ENCODE measurements at regions not wholly inside any gene's neighbourhood (a gene's known extent, or its start where the extent isn't known, plus 50 kb on each side); places are given as distances from the start of the nearest gene placed in this dataset.

- no peak for TF ChIP-seq POLR2A (IDR thresholded peaks at IDR 0.05; ENCODE audit: low read depth, low read length)
- no peak for TF ChIP-seq SPI1 (IDR thresholded peaks at IDR 0.05; ENCODE audit: low read depth, low read length)
- no peak for TF ChIP-seq TAF1 (IDR thresholded peaks at IDR 0.05; ENCODE audit: low read depth, low read length)
- TF ChIP-seq PAX5 (IDR thresholded peaks at IDR 0.05; ENCODE audit: insufficient read depth, low read length, severe bottlenecking), result no peak
- no peak for TF ChIP-seq POLR2AphosphoS5 (IDR thresholded peaks at IDR 0.05; ENCODE audit: low read depth, low read length)
- no peak for TF ChIP-seq POU2F2 (IDR thresholded peaks at IDR 0.05; ENCODE audit: low read depth, low read length)
- FAIRE-seq (no peak), DNase-seq (ENCODE audit: insufficient read length, low spot score) (no peak)
These were observed 87.9 kb upstream of the NR3C2 start for GRCh38 chr4:148530114-148530513.

GRCh38 chr4:148527571-148527970 lies 85.4 kb upstream of the NR3C2 start:
- DNase-seq (ENCODE audit: insufficient read length, low spot score), result no peak
- TF ChIP-seq PAX5 (IDR thresholded peaks at IDR 0.05; ENCODE audit: insufficient read depth, low read length, severe bottlenecking) (no peak), POLR2AphosphoS5 (IDR thresholded peaks at IDR 0.05; ENCODE audit: low read depth, low read length) (no peak), POU2F2 (IDR thresholded peaks at IDR 0.05; ENCODE audit: low read depth, low read length) (no peak), TAF1 (IDR thresholded peaks at IDR 0.05; ENCODE audit: low read depth, low read length) (no peak), SPI1 (IDR thresholded peaks at IDR 0.05; ENCODE audit: low read depth, low read length) (no peak), POLR2A (IDR thresholded peaks at IDR 0.05; ENCODE audit: low read depth, low read length) (no peak)
- FAIRE-seq, result no peak

GRCh38 chr4:148522995-148523394 lies 80.8 kb upstream of the NR3C2 start:
- FAIRE-seq (no peak), DNase-seq (ENCODE audit: insufficient read length, low spot score) (no peak)
- TF ChIP-seq POLR2A (IDR thresholded peaks at IDR 0.05; ENCODE audit: low read depth, low read length) (no peak), PAX5 (IDR thresholded peaks at IDR 0.05; ENCODE audit: insufficient read depth, low read length, severe bottlenecking) (no peak), POLR2AphosphoS5 (IDR thresholded peaks at IDR 0.05; ENCODE audit: low read depth, low read length) (no peak), TAF1 (IDR thresholded peaks at IDR 0.05; ENCODE audit: low read depth, low read length) (no peak), POU2F2 (IDR thresholded peaks at IDR 0.05; ENCODE audit: low read depth, low read length) (no peak), SPI1 (IDR thresholded peaks at IDR 0.05; ENCODE audit: low read depth, low read length) (no peak)

- FAIRE-seq, result no peak
- TF ChIP-seq SPI1 (IDR thresholded peaks at IDR 0.05; ENCODE audit: low read depth, low read length), result no peak
- no peak for TF ChIP-seq POLR2A (IDR thresholded peaks at IDR 0.05; ENCODE audit: low read depth, low read length)
- TF ChIP-seq POU2F2 (IDR thresholded peaks at IDR 0.05; ENCODE audit: low read depth, low read length), result no peak
- TF ChIP-seq PAX5 (IDR thresholded peaks at IDR 0.05; ENCODE audit: insufficient read depth, low read length, severe bottlenecking), result no peak
- TF ChIP-seq POLR2AphosphoS5 (IDR thresholded peaks at IDR 0.05; ENCODE audit: low read depth, low read length), result no peak
- no peak for DNase-seq (ENCODE audit: insufficient read length, low spot score)
These were observed 73.0 kb upstream of the NR3C2 start for GRCh38 chr4:148515248-148515647.

- no peak for TF ChIP-seq TAF1 (IDR thresholded peaks at IDR 0.05; ENCODE audit: low read depth, low read length)
- no peak for TF ChIP-seq POU2F2 (IDR thresholded peaks at IDR 0.05; ENCODE audit: low read depth, low read length)
- TF ChIP-seq POLR2A (IDR thresholded peaks at IDR 0.05; ENCODE audit: low read depth, low read length), result no peak
- TF ChIP-seq PAX5 (IDR thresholded peaks at IDR 0.05; ENCODE audit: insufficient read depth, low read length, severe bottlenecking), result no peak
- no peak for TF ChIP-seq SPI1 (IDR thresholded peaks at IDR 0.05; ENCODE audit: low read depth, low read length)
- no peak for TF ChIP-seq POLR2AphosphoS5 (IDR thresholded peaks at IDR 0.05; ENCODE audit: low read depth, low read length)
- DNase-seq (ENCODE audit: insufficient read length, low spot score) (no peak), FAIRE-seq (no peak)
These were observed 72.4 kb upstream of the NR3C2 start for GRCh38 chr4:148514581-148514980.

GRCh38 chr4:148514041-148514440 lies 71.8 kb upstream of the NR3C2 start:
- FAIRE-seq (no peak), DNase-seq (ENCODE audit: insufficient read length, low spot score) (no peak)
- TF ChIP-seq SPI1 (IDR thresholded peaks at IDR 0.05; ENCODE audit: low read depth, low read length) (no peak), TAF1 (IDR thresholded peaks at IDR 0.05; ENCODE audit: low read depth, low read length) (no peak), POLR2AphosphoS5 (IDR thresholded peaks at IDR 0.05; ENCODE audit: low read depth, low read length) (no peak), POU2F2 (IDR thresholded peaks at IDR 0.05; ENCODE audit: low read depth, low read length) (no peak), POLR2A (IDR thresholded peaks at IDR 0.05; ENCODE audit: low read depth, low read length) (no peak), PAX5 (IDR thresholded peaks at IDR 0.05; ENCODE audit: insufficient read depth, low read length, severe bottlenecking) (no peak)

- no peak for DNase-seq (ENCODE audit: insufficient read length, low spot score)
- no peak for FAIRE-seq
- TF ChIP-seq POLR2AphosphoS5 (IDR thresholded peaks at IDR 0.05; ENCODE audit: low read depth, low read length) (no peak), POLR2A (IDR thresholded peaks at IDR 0.05; ENCODE audit: low read depth, low read length) (no peak), SPI1 (IDR thresholded peaks at IDR 0.05; ENCODE audit: low read depth, low read length) (no peak), PAX5 (IDR thresholded peaks at IDR 0.05; ENCODE audit: insufficient read depth, low read length, severe bottlenecking) (no peak), POU2F2 (IDR thresholded peaks at IDR 0.05; ENCODE audit: low read depth, low read length) (no peak), TAF1 (IDR thresholded peaks at IDR 0.05; ENCODE audit: low read depth, low read length) (no peak)
These were observed 68.0 kb upstream of the NR3C2 start for GRCh38 chr4:148510211-148510610.

- DNase-seq (ENCODE audit: insufficient read length, low spot score) (no peak), FAIRE-seq (no peak)
- TF ChIP-seq PAX5 (IDR thresholded peaks at IDR 0.05; ENCODE audit: insufficient read depth, low read length, severe bottlenecking) (no peak), POU2F2 (IDR thresholded peaks at IDR 0.05; ENCODE audit: low read depth, low read length) (no peak), SPI1 (IDR thresholded peaks at IDR 0.05; ENCODE audit: low read depth, low read length) (no peak), POLR2AphosphoS5 (IDR thresholded peaks at IDR 0.05; ENCODE audit: low read depth, low read length) (no peak), POLR2A (IDR thresholded peaks at IDR 0.05; ENCODE audit: low read depth, low read length) (no peak), TAF1 (IDR thresholded peaks at IDR 0.05; ENCODE audit: low read depth, low read length) (no peak)
These were observed 61.5 kb upstream of the NR3C2 start for GRCh38 chr4:148503681-148504080.

GRCh38 chr4:148497258-148497657 lies 55.0 kb upstream of the NR3C2 start:
- TF ChIP-seq POLR2AphosphoS5 (IDR thresholded peaks at IDR 0.05; ENCODE audit: low read depth, low read length) (no peak), PAX5 (IDR thresholded peaks at IDR 0.05; ENCODE audit: insufficient read depth, low read length, severe bottlenecking) (no peak), POLR2A (IDR thresholded peaks at IDR 0.05; ENCODE audit: low read depth, low read length) (no peak), POU2F2 (IDR thresholded peaks at IDR 0.05; ENCODE audit: low read depth, low read length) (no peak), TAF1 (IDR thresholded peaks at IDR 0.05; ENCODE audit: low read depth, low read length) (no peak), SPI1 (IDR thresholded peaks at IDR 0.05; ENCODE audit: low read depth, low read length) (no peak)
- FAIRE-seq, result no peak
- DNase-seq (ENCODE audit: insufficient read length, low spot score), result no peak

GRCh38 chr4:148495463-148495862 lies 53.2 kb upstream of the NR3C2 start:
- TF ChIP-seq TAF1 (IDR thresholded peaks at IDR 0.05; ENCODE audit: low read depth, low read length) (no peak), POU2F2 (IDR thresholded peaks at IDR 0.05; ENCODE audit: low read depth, low read length) (no peak)
- no peak for DNase-seq (ENCODE audit: insufficient read length, low spot score)
- no peak for FAIRE-seq
